WTC11 (cell line): ENCODE measurements at regions not wholly inside any gene's neighbourhood (a gene's known extent, or its start where the extent isn't known, plus 50 kb on each side); places are given as distances from the start of the nearest gene placed in this dataset.

Experiments
- ATAC-seq: fragments of 200-7000 bp; cut with Tn5 transposase; 2 replicates; pipeline ENCODE4 v1.10.0; 2021; ENCODE audit warnings: mild to moderate bottlenecking, moderate library complexity
- CTCF ChIA-PET: fragments of 300-600 bp; sonication (Branson Sonifier 250); formaldehyde crosslinking; loops from one replicate; lab custom pipeline; 2021; ENCODE audit warnings: antibody characterized with exemption; lab: Charles Lee
- POLR2A ChIA-PET: fragments of 350-600 bp; sonication (Branson Sonifier 250); formaldehyde crosslinking; loops from one replicate; lab custom pipeline; 2021; ENCODE audit warnings: antibody characterized with exemption; lab: Charles Lee
- DNase-seq: peaks from one replicate; pipeline ENCODE4 v3.0.0; 2021; ENCODE audit warnings: low spot score
- H3K27ac Mint-ChIP-seq: 2 replicates; pipeline ENCODE4 v1.8.0; 2021; ENCODE audit warnings: mixed read lengths
- H3K27me3 Mint-ChIP-seq: 2 replicates; pipeline ENCODE4 v1.8.0; 2021; ENCODE audit warnings: low read depth, mild to moderate bottlenecking, moderate library complexity, mixed read lengths
- H3K36me3 Mint-ChIP-seq: 2 replicates; pipeline ENCODE4 v1.8.0; 2021; ENCODE audit warnings: mixed read lengths
- H3K4me1 Mint-ChIP-seq: 2 replicates; pipeline ENCODE4 v1.8.0; 2022; ENCODE audit warnings: mixed read lengths
- H3K4me3 Mint-ChIP-seq: 2 replicates; pipeline ENCODE4 v1.8.0; 2021; ENCODE audit warnings: mild to moderate bottlenecking, moderate library complexity, mixed read lengths
- H3K9me3 Mint-ChIP-seq: 2 replicates; pipeline ENCODE4 v1.8.0; 2021; ENCODE audit warnings: mixed read lengths
- ATF2 ChIP-seq: sonication (generic); formaldehyde crosslinking; IDR thresholded peaks from 2 replicates; pipeline ENCODE4 v1.8.1; 2022; ENCODE audit warnings: low read depth, missing genetic modification reagents, borderline replicate concordance
- ATF6 ChIP-seq: sonication (generic); formaldehyde crosslinking; IDR thresholded peaks from 2 replicates; pipeline ENCODE4 v1.8.1; 2023; ENCODE audit warnings: mild to moderate bottlenecking, missing genetic modification reagents
- ERG ChIP-seq: fragments of 250-450 bp; sonication (Bioruptor Pico); IDR thresholded peaks from 2 replicates; pipeline ENCODE4 v1.8.0; 2021; ENCODE audit warnings: mild to moderate bottlenecking
- GABPB1 ChIP-seq: sonication (generic); formaldehyde crosslinking; IDR thresholded peaks from 2 replicates; pipeline ENCODE4 v1.8.1; 2023; ENCODE audit warnings: mild to moderate bottlenecking, missing genetic modification reagents
- IRF2 ChIP-seq: sonication (generic); formaldehyde crosslinking; IDR thresholded peaks from 2 replicates; pipeline ENCODE4 v1.8.0; 2022; ENCODE audit warnings: low read depth, missing genetic modification reagents, borderline replicate concordance
- MYBL2 ChIP-seq: sonication (generic); formaldehyde crosslinking; IDR thresholded peaks from 2 replicates; pipeline ENCODE4 v1.8.1; 2023; ENCODE audit warnings: mild to moderate bottlenecking, moderate library complexity, missing genetic modification reagents
- NFATC4 ChIP-seq: fragments of 250-450 bp; sonication (Bioruptor Pico); IDR thresholded peaks from 2 replicates; pipeline ENCODE4 v1.9.0; 2021; ENCODE audit warnings: mild to moderate bottlenecking
- NFE2L1 ChIP-seq: sonication (generic); formaldehyde crosslinking; IDR thresholded peaks from 2 replicates; pipeline ENCODE4 v1.8.1; 2023; ENCODE audit warnings: missing genetic modification reagents
- NFYB ChIP-seq: sonication (generic); formaldehyde crosslinking; conservative IDR thresholded peaks from 2 replicates; pipeline ENCODE4 v1.8.0; 2022; ENCODE audit warnings: low read depth, missing genetic modification reagents
- PRRX2 ChIP-seq: fragments of 250-450 bp; sonication (Bioruptor Pico); IDR thresholded peaks from 2 replicates; pipeline ENCODE4 v1.8.0; 2021; ENCODE audit warnings: mild to moderate bottlenecking
- TCF7 ChIP-seq: sonication (generic); formaldehyde crosslinking; IDR thresholded peaks from 2 replicates; pipeline ENCODE4 v1.8.0; 2022; ENCODE audit warnings: mild to moderate bottlenecking, low read depth, missing genetic modification reagents, moderate library complexity
- TP53 ChIP-seq: sonication (generic); formaldehyde crosslinking; IDR thresholded peaks from 2 replicates; pipeline ENCODE4 v1.8.1; 2023; ENCODE audit warnings: mild to moderate bottlenecking, missing genetic modification reagents
- USF1 ChIP-seq: sonication (generic); formaldehyde crosslinking; IDR thresholded peaks from 2 replicates; pipeline ENCODE4 v1.8.0; 2022; ENCODE audit warnings: mild to moderate bottlenecking, missing genetic modification reagents
- USF2 ChIP-seq: sonication (generic); formaldehyde crosslinking; IDR thresholded peaks from 2 replicates; pipeline ENCODE4 v1.8.1; 2023; ENCODE audit warnings: mild to moderate bottlenecking, missing genetic modification reagents, moderate library complexity
- ZBTB21 ChIP-seq: sonication (generic); formaldehyde crosslinking; IDR thresholded peaks from 2 replicates; pipeline ENCODE4 v1.8.1; 2023; ENCODE audit warnings: mild to moderate bottlenecking, missing genetic modification reagents, borderline replicate concordance
- ZMAT4 ChIP-seq: fragments of 250-450 bp; sonication (Bioruptor Pico); IDR thresholded peaks from 2 replicates; pipeline ENCODE4 v1.9.0; 2021; ENCODE audit warnings: mild to moderate bottlenecking
- ZNF317 ChIP-seq: sonication (generic); formaldehyde crosslinking; IDR thresholded peaks from 2 replicates; pipeline ENCODE4 v1.8.1; 2023; ENCODE audit warnings: low read depth, mild to moderate bottlenecking, moderate library complexity, missing genetic modification reagents, borderline replicate concordance
- ZNF532 ChIP-seq: fragments of 250-450 bp; sonication (Bioruptor Pico); IDR thresholded peaks from 2 replicates; pipeline ENCODE4 v1.9.0; 2021; ENCODE audit warnings: mild to moderate bottlenecking, borderline replicate concordance

GRCh38 chr6:90849686-90850085 lies 262.8 kb upstream of the MAP3K7 start:
- ChIA-PET POLR2A (no interaction called here), CTCF (no interaction called here)
- Mint-ChIP-seq H3K27me3 (no peaks in the 10 kb centered on the region), H3K9me3 (no peaks in the 10 kb centered on the region), H3K4me3 (no peak overlapping the region), H3K36me3 (no peaks in the 10 kb centered on the region), H3K4me1 (peaks cover 22% of the 10 kb centered on the region), H3K27ac (no peak overlapping the region)
- TF ChIP-seq NFYB (no peak), ERG (CRISPR knock-in tag) (no peak), GABPB1 (CRISPR knock-in tag) (no peak), USF1 (CRISPR knock-in tag) (no peak), ZNF532 (CRISPR knock-in tag) (no peak), USF2 (CRISPR knock-in tag) (no peak), ATF6 (CRISPR knock-in tag) (no peak), NFE2L1 (CRISPR knock-in tag) (no peak), ZBTB21 (no peak), TCF7 (CRISPR knock-in tag) (no peak), PRRX2 (no peak), NFATC4 (CRISPR knock-in tag) (no peak), IRF2 (no peak), MYBL2 (CRISPR knock-in tag) (no peak), ZNF317 (CRISPR knock-in tag) (no peak), TP53 (CRISPR knock-in tag) (no peak)
- ATAC-seq (no peak), DNase-seq (no peak)

- Mint-ChIP-seq H3K4me1 (peaks cover 18% of the 10 kb centered on the region), H3K27me3 (no peaks in the 10 kb centered on the region), H3K4me3 (no peak overlapping the region), H3K36me3 (no peaks in the 10 kb centered on the region), H3K27ac (no peak overlapping the region), H3K9me3 (no peaks in the 10 kb centered on the region)
- no peak for DNase-seq
- POLR2A ChIA-PET = no interaction called here
- CTCF ChIA-PET = no interaction called here
- no peak for ATAC-seq
- TF ChIP-seq ATF2 (CRISPR knock-in tag) (no peak), ZMAT4 (CRISPR knock-in tag) (no peak)
Observed at GRCh38 chr6:90846824-90847223, 260.0 kb upstream of the MAP3K7 start.
